GM19035 (cell line): ENCODE measurements at regions not wholly inside any gene's neighbourhood (a gene's known extent, or its start where the extent isn't known, plus 50 kb on each side); places are given as distances from the start of the nearest gene placed in this dataset.

Source experiments
- ATAC-seq: cut with Tn5 transposase; IDR thresholded peaks from one replicate; pipeline ENCODE4 v1.9.1; 2021; ENCODE audit not compliant: unreplicated experiment

DNA sequence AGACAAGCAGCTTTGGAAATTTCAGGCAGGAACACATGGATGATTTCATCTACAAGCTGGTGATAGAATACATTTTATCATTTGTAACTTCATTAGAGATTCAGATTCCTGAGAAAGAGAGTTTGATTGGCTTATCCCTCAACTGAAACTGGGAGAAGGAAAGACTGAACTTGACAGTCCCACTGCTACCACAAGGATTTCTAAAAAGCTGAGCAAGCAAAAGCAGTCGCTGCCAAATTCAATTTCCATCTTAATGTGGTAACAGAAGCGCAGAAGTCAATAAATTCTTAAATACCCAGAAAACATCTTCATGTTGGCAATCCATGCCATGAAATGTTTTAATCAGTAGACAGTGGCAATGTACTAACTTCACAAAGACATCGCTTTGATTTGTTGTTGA is 172.1 kb upstream of the DACH1 start:
- no peak for ATAC-seq

DNA sequence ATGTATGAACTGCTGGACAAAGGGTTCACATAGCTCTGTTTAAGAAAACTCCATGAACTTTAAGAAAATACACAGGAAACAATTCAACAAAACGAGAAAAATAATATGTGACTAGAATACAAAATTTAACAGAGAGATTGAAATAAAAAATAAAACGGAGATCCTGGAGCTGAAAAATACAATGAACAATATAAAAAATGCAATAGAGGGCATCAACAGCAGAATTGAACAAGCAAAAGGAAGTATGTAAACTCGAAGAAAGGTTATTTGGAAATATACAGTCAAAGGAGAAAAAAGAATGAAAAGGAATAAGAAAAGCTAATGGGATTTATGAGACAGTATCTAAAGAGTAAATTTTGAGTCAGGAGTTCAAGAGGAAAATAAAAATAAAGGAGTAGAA is 163.0 kb upstream of the DACH1 start:
- no peak for ATAC-seq

DNA sequence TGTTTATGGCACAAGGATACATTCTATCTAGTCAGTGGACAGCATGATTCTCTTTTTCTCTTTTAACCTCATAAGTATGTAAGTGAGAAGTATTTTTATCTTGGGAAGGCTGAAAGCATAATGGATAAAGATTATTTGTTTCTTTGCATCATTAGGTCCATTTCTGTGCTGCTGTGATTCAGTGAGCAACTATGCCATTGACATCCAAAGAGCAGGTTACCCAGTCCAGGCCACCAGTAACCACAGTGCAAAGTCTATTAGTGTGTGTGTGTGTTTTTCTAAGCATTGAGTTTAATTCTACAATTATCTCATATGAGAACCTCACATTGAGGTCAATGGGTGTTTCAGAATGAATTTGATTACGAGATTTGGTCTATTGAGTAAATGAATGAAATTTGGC is 158.8 kb upstream of the DACH1 start:
- ATAC-seq: no peak

DNA sequence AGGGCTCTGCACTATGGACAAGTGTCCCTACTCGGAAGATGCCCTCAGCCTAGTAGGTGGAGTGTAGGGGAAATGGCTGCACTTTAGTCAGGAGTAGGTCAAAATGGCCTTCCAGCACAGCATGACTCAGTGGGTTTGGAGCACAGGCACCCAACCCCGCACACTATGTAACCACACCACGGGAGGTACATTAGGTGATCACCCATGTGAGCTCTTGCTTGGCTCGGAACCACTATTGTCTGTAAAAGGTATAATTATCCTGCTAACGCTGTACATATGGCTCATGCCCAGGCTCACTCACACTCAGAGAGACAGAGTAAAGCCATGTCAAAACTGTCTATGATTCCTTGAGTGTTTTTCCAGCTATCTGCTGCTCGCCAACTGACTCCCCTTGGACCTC is 156.9 kb upstream of the DACH1 start:
- no peak for ATAC-seq

DNA sequence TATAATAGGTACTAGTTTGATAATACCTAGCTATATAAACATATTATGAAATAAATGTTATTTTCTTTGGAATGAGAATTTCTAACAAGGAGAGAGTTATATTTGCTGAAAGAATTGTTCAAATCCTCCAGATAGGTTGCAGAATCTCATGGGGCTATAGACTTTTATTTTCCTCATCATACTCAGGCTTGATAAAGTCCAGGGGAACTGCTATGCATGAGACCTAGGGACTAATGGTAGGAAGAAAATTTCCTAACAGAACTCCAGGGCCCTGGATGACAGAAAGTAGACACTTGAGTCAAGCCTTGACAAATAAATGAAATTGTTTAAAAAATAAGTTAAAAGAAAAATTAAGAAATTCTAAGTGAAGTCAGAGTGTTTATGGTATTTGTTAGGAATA is 138.5 kb upstream of the DACH1 start:
- no peak for ATAC-seq

DNA sequence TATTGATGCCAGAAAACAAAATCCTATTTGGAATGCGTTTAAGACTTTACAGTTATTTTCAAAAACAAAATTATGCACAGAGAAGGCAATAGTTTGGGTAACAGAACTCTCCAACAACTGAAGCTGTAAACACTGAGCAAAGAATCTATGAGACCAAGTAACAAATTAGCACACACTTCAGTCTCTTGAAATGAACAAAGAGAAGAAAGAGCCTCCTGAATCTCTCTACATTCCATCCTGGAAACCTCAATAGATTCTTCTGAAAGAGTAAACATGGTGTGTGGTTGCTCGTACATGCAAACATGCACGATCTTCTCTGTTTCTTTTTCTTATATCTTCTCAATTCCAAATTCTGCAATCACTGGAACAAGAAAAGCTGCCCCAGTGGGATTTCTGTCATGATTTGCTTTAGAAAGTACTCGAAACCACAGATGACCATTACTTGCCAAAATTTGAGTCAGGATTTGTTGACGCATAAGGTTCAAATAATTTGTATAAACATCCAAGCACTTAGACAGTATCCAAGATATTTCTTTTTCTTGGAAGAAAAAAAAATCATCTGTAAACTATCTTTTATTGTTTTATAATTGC is 137.9 kb upstream of the DACH1 start:
- no peak for ATAC-seq

DNA sequence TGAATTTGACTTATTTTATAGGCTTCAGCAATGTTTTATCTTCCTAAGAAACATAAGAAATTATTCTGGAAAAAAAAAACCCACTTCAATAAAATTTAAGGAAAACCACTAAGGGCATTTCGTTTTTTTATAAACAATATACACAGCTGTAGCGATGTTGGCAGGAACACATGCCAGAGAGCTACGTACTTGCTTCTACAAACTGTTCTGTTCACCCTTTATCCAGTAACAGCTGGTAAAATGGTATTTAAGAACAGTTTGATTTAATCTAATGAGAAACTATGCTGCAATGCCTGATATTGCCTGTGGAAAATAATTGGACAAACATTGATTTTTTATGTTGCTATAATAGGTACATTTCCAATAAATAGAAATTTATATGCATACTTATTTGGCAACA is 137.2 kb upstream of the DACH1 start:
- ATAC-seq: no peak

DNA sequence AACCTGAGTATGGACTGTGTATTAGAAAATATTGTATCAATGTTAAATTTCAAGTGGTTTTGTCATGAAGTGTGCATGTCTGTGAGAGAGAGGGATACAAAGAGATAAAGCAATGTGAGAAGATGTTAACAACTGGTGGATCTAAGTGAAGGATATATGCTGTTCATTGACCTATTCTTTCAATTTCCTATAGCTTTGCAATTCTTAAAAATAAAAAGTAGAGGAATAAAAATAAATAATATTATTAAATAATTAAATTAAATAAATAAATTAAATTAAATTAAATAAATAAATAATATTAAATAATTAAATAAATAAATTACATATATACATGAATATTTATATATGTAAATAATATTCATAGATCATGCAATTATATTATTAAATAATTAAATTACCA is 131.2 kb upstream of the DACH1 start:
- ATAC-seq: no peak

DNA sequence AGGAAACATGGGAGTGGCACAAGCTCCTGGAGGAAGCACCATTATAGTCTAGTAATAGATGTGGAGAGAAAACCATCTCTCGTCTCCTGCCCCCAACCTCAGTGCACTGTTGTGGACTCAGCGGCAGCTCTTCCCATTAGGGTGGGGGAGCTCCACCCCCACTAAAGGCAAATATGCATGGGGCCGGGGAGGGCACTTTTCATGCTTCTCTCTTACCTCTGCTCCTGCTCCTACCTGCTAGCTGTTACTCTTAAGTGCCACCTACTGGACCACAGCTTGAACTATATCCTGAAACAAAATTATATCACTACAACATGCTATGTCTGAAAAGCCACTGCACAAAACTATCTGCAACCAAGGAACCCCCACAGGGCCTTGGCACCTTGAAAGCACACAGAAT is 112.6 kb upstream of the DACH1 start:
- ATAC-seq: no peak

DNA sequence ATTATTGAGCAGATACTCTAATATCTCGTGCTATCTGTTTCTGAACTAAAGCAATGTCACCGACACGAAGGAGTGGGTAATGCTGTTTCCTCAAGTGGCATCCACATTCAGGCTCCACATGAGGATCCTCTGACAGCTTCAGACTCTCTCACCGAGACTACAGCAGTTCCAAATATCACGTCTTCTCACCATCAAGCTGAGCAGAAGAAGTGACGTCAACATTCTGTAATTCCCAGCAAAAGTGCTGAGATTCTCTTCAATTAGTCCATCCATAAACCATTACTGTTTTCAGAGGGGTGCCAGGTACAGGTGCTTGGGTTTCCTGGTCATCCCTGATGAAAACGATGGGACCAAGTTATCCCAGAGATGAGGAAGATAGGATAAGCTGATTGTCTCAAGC is 110.0 kb upstream of the DACH1 start:
- no peak for ATAC-seq

DNA sequence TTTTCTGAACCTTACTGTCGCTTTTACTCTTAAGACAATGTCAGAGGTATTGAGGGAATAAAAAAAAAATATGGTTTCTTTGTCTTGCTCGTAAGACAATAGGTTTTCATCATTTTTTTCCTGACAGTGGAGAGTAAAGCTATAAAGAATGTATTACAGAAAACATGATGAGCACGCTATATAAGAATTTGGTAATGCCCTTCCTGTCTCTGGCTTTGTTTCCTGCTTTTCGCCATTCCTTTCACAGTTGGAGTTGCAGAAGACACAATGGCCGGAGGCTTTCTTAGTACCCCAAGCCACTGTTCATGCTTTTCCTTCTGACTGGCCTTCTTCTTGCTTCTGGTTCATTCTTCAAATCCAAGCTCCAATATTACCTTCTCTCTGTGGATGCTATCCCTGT is 101.0 kb upstream of the DACH1 start:
- no peak for ATAC-seq

DNA sequence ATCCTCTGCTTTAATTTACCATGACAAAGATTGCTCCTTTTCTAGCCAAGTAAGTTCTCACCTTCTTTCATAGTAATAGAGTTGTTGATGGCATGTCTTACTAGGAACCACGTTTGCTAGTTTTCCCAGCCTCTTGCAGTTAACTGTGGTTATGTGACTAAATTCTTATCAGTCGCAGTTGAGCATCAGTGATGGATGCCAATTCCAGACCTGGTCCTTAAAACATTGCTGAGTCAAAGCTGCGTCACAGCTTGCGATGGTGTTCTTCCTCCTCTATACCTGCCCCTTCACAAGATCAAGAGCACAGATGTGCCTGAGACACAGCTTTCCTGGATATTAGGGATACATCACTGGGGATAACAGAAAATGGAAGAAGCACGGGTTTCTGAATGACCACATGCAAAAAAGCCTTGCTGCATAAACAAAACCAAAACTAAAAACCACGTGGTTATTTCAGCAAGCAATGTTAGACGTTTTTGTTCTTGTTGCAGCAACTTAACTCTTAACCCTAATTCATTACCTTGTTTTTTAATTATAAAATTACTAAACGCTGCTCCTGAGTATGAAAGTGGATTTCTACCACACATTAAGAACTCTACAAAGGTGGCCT is 97.6 kb upstream of the DACH1 start:
- no peak for ATAC-seq

DNA sequence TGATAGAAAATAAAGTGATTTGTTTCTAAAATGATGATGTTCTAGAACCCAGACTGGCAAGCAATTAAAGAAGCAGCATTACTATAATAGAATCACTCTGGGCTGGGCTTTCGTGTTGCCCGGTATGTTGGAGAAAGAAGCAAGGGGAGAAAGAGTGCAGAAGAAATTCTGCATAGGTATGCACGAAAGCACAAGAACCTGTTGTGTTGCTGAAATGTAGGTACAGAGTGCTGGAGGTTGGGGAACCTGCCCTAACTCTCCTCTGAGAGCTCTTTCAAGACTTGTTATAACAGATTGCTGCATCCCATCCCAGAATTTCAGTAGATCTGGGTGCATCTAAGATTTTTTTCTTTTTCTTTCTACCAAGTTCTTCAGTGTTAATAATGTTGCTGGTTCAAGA is 95.7 kb upstream of the DACH1 start:
- no peak for ATAC-seq

DNA sequence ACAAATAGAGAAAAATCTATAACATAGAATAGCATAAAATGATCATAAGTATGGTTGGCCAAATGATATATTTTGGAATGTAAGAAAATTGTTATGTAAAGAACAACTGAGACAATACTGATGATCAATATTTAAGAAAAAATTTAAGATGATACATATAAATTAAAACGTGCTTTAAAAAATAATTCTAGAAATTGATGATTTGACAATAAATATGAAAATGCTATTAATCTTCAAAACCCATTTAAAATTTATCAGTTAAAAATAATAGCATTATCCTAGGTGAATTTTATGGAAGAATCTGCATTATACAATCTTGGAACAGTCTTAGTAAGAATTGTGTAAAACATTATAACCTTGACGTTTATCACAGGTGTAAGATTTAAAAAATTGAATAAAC is 95.1 kb upstream of the DACH1 start:
- no peak for ATAC-seq

DNA sequence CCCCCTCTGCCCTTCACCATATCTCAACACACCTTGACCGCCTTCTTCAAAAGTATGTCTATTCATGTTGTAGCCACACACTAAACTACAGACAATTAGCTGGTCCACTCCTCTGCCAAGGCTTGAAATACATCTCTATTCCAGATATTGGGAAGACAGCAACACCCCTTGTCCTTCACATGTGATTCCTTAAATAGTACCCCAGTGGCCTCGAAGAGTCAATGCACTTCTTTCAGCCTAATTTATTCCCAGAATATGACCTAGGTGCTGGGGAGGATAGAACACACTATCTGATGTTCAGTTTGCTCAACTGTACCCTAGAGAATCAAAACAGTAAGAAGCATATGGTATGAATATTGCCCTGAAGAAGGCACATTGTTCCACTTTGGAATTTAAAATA is 82.4 kb upstream of the DACH1 start:
- ATAC-seq: no peak

DNA sequence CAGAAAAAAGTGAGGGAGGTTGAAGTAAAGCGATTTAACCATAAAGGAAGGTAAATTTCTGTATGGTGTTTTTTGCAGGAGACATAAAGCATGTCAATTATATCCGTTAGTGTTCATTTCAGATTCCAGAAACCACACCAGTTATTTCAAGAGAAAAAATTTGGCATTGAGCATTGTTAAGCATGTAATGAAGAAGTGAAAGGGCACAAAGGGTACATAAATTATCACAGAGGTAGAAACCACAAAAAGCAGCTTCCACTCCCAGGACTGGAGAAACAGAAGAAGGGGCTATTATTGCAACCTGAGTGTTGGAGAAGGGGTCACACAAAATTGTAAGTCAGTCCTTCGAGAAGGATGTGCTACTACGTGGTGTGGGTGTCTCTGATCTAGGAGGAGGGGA is 72.2 kb upstream of the DACH1 start:
- ATAC-seq: no peak

DNA sequence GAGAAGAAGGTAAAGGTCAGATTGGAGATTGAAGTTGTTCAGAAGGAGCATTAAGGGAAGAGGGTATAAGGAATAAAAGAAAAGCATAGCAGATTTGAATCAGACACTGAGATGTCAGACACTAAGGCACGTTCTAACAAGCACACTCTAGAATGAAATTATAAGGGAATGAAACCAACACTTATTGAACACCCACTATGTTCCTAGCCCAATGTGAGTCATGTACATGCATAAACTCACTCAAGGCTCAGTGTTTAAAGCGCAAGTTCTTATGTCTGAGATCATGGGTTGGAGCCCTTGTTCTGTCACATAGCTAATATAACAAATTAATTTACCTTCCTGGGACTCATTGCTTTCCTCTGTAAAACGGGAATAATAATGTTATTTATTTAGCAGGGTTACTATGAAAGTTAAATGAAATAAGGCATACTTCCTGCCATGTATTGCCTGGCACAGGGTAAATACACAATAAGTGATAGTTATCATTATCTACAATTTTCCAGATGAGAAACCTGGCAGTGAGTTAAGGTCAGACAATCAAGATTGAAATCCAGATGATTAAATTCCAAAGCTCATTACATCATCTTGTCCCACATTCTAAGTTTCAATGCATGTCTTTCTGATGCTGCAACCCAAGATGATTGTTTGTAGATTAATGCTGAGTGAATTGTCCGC is 68.3 kb upstream of the DACH1 start:
- ATAC-seq: no peak

DNA sequence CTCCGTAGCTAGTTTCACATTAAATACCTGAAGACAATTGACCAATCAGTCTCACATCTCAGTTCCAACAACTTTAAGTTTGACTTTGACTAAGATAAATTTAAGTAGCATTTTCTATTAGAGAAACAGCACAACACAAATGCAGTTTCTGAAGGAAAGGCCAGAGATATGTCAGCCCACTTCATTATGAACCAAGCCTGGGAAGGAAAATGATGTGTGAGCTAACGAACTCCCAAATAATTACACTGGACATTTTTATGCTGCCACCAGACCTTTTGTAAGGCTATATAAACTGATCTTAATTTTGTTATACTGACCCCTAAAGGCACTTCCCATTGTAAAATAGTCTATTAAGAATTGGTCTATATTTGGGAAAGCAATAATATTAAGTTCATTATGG is 57.9 kb upstream of the DACH1 start:
- ATAC-seq: no peak

DNA sequence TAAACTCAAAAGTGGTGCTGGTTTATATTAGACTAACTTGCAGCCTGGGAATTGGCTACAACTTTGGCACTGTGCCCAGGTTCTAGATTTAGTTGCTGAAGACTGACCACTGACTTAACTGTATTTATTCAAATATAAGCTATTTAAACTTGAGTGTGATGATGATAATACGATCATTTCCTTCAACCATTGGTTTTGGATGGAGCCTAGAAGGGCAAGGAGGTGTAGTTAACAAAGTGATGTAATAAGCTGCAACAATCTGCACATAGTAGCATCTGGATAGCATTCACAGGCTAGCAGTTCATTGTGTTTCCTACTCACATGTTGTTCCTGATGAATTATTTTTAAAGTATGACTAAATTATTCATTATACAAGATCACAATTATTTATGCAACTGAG is 55.2 kb upstream of the DACH1 start:
- no peak for ATAC-seq
